ENCODE measurements at regions not wholly inside any gene's neighbourhood (a gene's known extent, or its start where the extent isn't known, plus 50 kb on each side); places are given as distances from the start of the nearest gene placed in this dataset.
"Not testable (repeated sequence)": the region's sequence is repeated elsewhere in the genome, so short reads cannot be mapped to it uniquely, and the experiment has no call there.

DNA sequence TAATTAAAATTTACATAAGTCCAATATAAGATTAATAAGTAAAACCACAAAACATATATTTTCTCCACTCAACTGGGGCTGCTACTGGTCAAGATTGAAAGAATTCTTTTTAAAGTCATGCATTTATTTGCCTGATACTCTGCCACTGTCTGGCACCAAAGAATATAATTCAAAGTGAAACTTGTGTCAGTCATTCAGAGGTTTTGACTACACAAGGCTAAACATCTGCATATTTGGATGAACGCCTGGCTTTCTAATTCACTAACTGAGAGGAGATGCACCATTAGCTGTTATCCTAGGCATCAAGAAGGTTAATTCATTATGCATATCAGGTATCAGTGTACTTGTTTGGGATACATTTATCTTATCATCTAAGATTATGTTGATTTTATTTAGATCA, 598.5 kb downstream of the CENPC start:
- in situ Hi-C loops (cut with HindIII; ENCODE audit: low pct_unique_long_range_greater_than_20kb, low sequenced_read_pairs) (no loop called here), intact Hi-C loops (cut with micrococcal nuclease; ENCODE audit: unreplicated experiment) (no loop called here)
- H3K4me1 ChIP-seq (ENCODE audit: control insufficient read depth, insufficient read depth, low read length) = no peaks in the 10 kb centered on the region
- no peak overlapping the region for H3K4me3 ChIP-seq (ENCODE audit: low read depth in 2 of 2, low read length in 2 of 2)
- H3K36me3 ChIP-seq (ENCODE audit: control insufficient read depth, insufficient read depth, low read length) = no peaks in the 10 kb centered on the region
- ChIA-PET POLR2A (no interaction called here), CTCF (no interaction called here)
- BruUV-seq (replicated peaks) = no TSS peak
- no peak for ATAC-seq
- DNase-seq (ENCODE audit: low read depth, low spot score) = no peak
- no peaks in the 10 kb centered on the region for H3K27me3 ChIP-seq (ENCODE audit: control insufficient read depth, insufficient read depth, low read length)
- no peak for TF ChIP-seq TCF7L2 (IDR thresholded peaks at IDR 0.05; ENCODE audit: low read depth, low read length)
- H3K27ac ChIP-seq (ENCODE audit: low read length) = no peak overlapping the region
- H3K9me3 ChIP-seq (ENCODE audit: control insufficient read depth, insufficient read depth, low read depth, low read length) = no peaks in the 10 kb centered on the region

DNA sequence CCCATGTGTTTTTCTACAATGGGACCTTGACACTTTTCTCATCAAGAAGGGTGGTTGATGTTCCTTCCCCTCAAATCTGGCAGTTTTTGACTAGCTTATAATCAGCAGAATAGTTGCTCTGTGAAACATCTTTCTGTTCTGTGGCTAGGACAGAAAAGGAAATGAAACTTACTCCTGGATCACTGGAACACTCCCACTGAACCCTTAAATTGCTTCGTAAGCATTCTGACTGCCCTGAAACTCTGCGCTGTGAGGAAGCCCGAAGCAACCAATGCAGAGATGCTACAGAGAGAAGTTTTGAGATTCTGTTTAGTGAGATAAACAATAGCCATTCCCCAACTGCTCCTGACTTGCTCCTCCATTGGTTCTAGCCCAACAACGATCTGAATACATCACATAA, 602.2 kb downstream of the CENPC start:
- H3K9me3 ChIP-seq (ENCODE audit: control insufficient read depth, insufficient read depth, low read depth, low read length) = no peaks in the 10 kb centered on the region
- no peak overlapping the region for H3K27ac ChIP-seq (ENCODE audit: low read length)
- in situ Hi-C loops (cut with HindIII; ENCODE audit: low pct_unique_long_range_greater_than_20kb, low sequenced_read_pairs) (no loop called here), intact Hi-C loops (cut with micrococcal nuclease; ENCODE audit: unreplicated experiment) (no loop called here)
- H3K4me3 ChIP-seq (ENCODE audit: low read depth in 2 of 2, low read length in 2 of 2) = no peak overlapping the region
- H3K27me3 ChIP-seq (ENCODE audit: control insufficient read depth, insufficient read depth, low read length) = no peaks in the 10 kb centered on the region
- DNase-seq (ENCODE audit: low read depth, low spot score) (no peak), ATAC-seq (no peak)
- H3K36me3 ChIP-seq (ENCODE audit: control insufficient read depth, insufficient read depth, low read length) = no peaks in the 10 kb centered on the region
- BruUV-seq (replicated peaks) = no TSS peak
- TF ChIP-seq CTCF (IDR thresholded peaks at IDR 0.05) (no peak), SIN3A (IDR thresholded peaks at IDR 0.05; ENCODE audit: borderline replicate concordance, insufficient read depth, low read depth, low read length) (no peak), REST (IDR thresholded peaks at IDR 0.05; ENCODE audit: insufficient read depth in 1 of 2, low read depth in 2 of 2, low read length in 1 of 2) (no peak), TCF7L2 (IDR thresholded peaks at IDR 0.05; ENCODE audit: low read depth, low read length) (no peak), POLR2AphosphoS5 (IDR thresholded peaks at IDR 0.05; ENCODE audit: low read depth, low read length) (no peak)
- CTCF ChIA-PET = no interaction called here
- no peaks in the 10 kb centered on the region for H3K4me1 ChIP-seq (ENCODE audit: control insufficient read depth, insufficient read depth, low read length)
- POLR2A ChIA-PET = no interaction called here

- intact Hi-C loops (cut with micrococcal nuclease; ENCODE audit: unreplicated experiment); ATAC-seq; BruUV-seq (replicated peaks); DNase-seq (ENCODE audit: low read depth, low spot score); POLR2A ChIA-PET; H3K4me3 ChIP-seq (ENCODE audit: low read depth in 2 of 2, low read length in 2 of 2); CTCF ChIA-PET; H3K27ac ChIP-seq (ENCODE audit: low read length); H3K4me1 ChIP-seq (ENCODE audit: control insufficient read depth, insufficient read depth, low read length); H3K36me3 ChIP-seq (ENCODE audit: control insufficient read depth, insufficient read depth, low read length); H3K27me3 ChIP-seq (ENCODE audit: control insufficient read depth, insufficient read depth, low read length); in situ Hi-C loops (cut with HindIII; ENCODE audit: low pct_unique_long_range_greater_than_20kb, low sequenced_read_pairs); H3K9me3 ChIP-seq (ENCODE audit: control insufficient read depth, insufficient read depth, low read depth, low read length): not testable (repeated sequence)
These were observed 613.3 kb downstream of the CENPC start for GRCh38 chr4:66931981-66932380.

Data from Panc1 (cell line).